ENCODE measurements at regions not wholly inside any gene's neighbourhood (a gene's known extent, or its start where the extent isn't known, plus 50 kb on each side); places are given as distances from the start of the nearest gene placed in this dataset.
A peak's percentile ranks its signal among the peaks of the same experiment; 100 is the strongest.
"Not testable (repeated sequence)": the region's sequence is repeated elsewhere in the genome, so short reads cannot be mapped to it uniquely, and the experiment has no call there.

- DNase-seq = no peak
Measured at GRCh38 chr5:53369681-53370080, 110.7 kb upstream of the FST start.

- DNase-seq = no peak
Measured at GRCh38 chr5:53373451-53374158, 106.8 kb upstream of the FST start.

- DNase-seq = no peak
Measured at GRCh38 chr5:53376853-53377252, 103.6 kb upstream of the FST start.

GRCh38 chr5:53378190-53378589, 102.2 kb upstream of the FST start:
- no peak for DNase-seq

GRCh38 chr5:53378590-53379247, 101.7 kb upstream of the FST start:
- DNase-seq = no peak

- no peak for DNase-seq
Measured at GRCh38 chr5:53386341-53386740, 94.1 kb upstream of the FST start.

- no peak for DNase-seq
Measured at GRCh38 chr5:53389093-53389492, 91.3 kb upstream of the FST start.

GRCh38 chr5:53392073-53392472, 88.4 kb upstream of the FST start:
- DNase-seq = no peak

- DNase-seq = no peak
Measured at GRCh38 chr5:53394808-53395207, 85.6 kb upstream of the FST start.

GRCh38 chr5:53397141-53397757, 83.2 kb upstream of the FST start:
- no peak for DNase-seq

- no peak for DNase-seq
Measured at GRCh38 chr5:53397845-53398244, 82.6 kb upstream of the FST start.

GRCh38 chr5:53399926-53400697, 80.3 kb upstream of the FST start:
- DNase-seq = no peak

GRCh38 chr5:53403291-53403690, 77.1 kb upstream of the FST start:
- DNase-seq = no peak

- no peak for DNase-seq
Measured at GRCh38 chr5:53403758-53404157, 76.7 kb upstream of the FST start.

GRCh38 chr5:53405396-53405795, 75.0 kb upstream of the FST start:
- DNase-seq = no peak

GRCh38 chr5:53406630-53407316, 73.7 kb upstream of the FST start:
- no peak for DNase-seq

GRCh38 chr5:53407373-53407772, 73.1 kb upstream of the FST start:
- DNase-seq = no peak

GRCh38 chr5:53411388-53411787, 69.0 kb upstream of the FST start:
- no peak for DNase-seq

- not testable (repeated sequence) for DNase-seq
Measured at GRCh38 chr5:53412499-53412898, 67.9 kb upstream of the FST start.

- no peak for DNase-seq
Measured at GRCh38 chr5:53416144-53416738, 64.2 kb upstream of the FST start.

- peak; percentile 14 for DNase-seq
Measured at GRCh38 chr5:53418409-53418808, 62.0 kb upstream of the FST start.

- DNase-seq = no peak
Measured at GRCh38 chr5:53418826-53419658, 61.4 kb upstream of the FST start.
